H1 (cell line): ENCODE measurements at regions not wholly inside any gene's neighbourhood (a gene's known extent, or its start where the extent isn't known, plus 50 kb on each side); places are given as distances from the start of the nearest gene placed in this dataset.

Source experiments
- CTCF ChIA-PET: fragments of 300-600 bp; sonication (Branson Sonifier 250); formaldehyde crosslinking; loops from one replicate; lab custom pipeline; 2021; ENCODE audit not compliant: partially characterized antibody; lab: Charles Lee
- POLR2A ChIA-PET: fragments of 300-600 bp; sonication (Branson Sonifier 250); formaldehyde crosslinking; loops from one replicate; lab custom pipeline; 2021; ENCODE audit warnings: inconsistent platforms; ENCODE audit not compliant: partially characterized antibody; lab: Charles Lee
- DNase-seq, 2 experiments: peaks; one replicate each; pipeline versions ENCODE4 v3.0.0 to v3.0.0-alpha.2; 2010 to 2022; ENCODE audit warnings: low spot score in 2 of 2, low read depth in 1 of 2, mixed read lengths in 1 of 2
- FAIRE-seq: peaks from 2 replicates; lab custom pipeline; 2011; peaks lifted over from hg19 to GRCh38; lab: Jason Lieb, UNC
- H2AFZ ChIP-seq: 2 replicates; pipeline ENCODE4 v1.8.1; 2012; ENCODE audit warnings: low read length, inconsistent platforms
- H2AK5ac ChIP-seq: 2 replicates; pipeline ENCODE4 v1.6.1; 2013; ENCODE audit warnings: low read depth, low read length
- H2BK120ac ChIP-seq: replicated peaks from 2 replicates; pipeline ENCODE3; 2013; ENCODE audit warnings: low read depth, low read length, inconsistent platforms
- H2BK12ac ChIP-seq: 2 replicates; pipeline ENCODE4 v1.6.1; 2013; ENCODE audit warnings: low read depth, low read length
- H2BK15ac ChIP-seq: 2 replicates; pipeline ENCODE4 v1.6.1; 2013; ENCODE audit warnings: low read length
- H2BK20ac ChIP-seq: 2 replicates; pipeline ENCODE4 v1.6.1; 2013; ENCODE audit warnings: low read length
- H2BK5ac ChIP-seq: 2 replicates; pipeline ENCODE4 v1.6.1; 2013; ENCODE audit warnings: low read depth, low read length
- H3K14ac ChIP-seq: 2 replicates; pipeline ENCODE4 v1.6.1; 2013; ENCODE audit warnings: inconsistent platforms; ENCODE audit not compliant: insufficient read length
- H3K18ac ChIP-seq: 2 replicates; pipeline ENCODE4 v1.6.1; 2013; ENCODE audit warnings: low read length; ENCODE audit errors: extremely low read depth
- H3K23ac ChIP-seq: 2 replicates; pipeline ENCODE4 v1.6.1; 2013; ENCODE audit warnings: inconsistent platforms; ENCODE audit not compliant: insufficient read length
- H3K23me2 ChIP-seq: 2 replicates; pipeline ENCODE4 v1.6.1; 2013; ENCODE audit warnings: low read depth, low read length
- H3K27ac ChIP-seq: 2 replicates; pipeline ENCODE4 v1.6.1; 2011; ENCODE audit warnings: low read depth, low read length, inconsistent platforms
- H3K27me3 ChIP-seq, 4 experiments: replicated peaks in 1 of 4; 1 replicate in 1 of 4; 2 replicates in 3 of 4; pipeline versions ENCODE4 v1.6.1 to v1.8.1; 2011 to 2013; ENCODE audit warnings: low read length in 3 of 4, mild to moderate bottlenecking in 3 of 4, inconsistent platforms in 2 of 4, mixed read lengths in 2 of 4, moderate library complexity in 1 of 4; ENCODE audit not compliant: control insufficient read depth in 3 of 4, insufficient read depth in 3 of 4; ENCODE audit errors: extremely low read depth in 1 of 4
- H3K36me3 ChIP-seq, 4 experiments: 2 replicates each; pipeline versions ENCODE4 v1.6.1 to v1.8.1; 2011 to 2013; ENCODE audit warnings: mild to moderate bottlenecking in 4 of 4, low read length in 3 of 4, moderate library complexity in 2 of 4, control low read depth in 1 of 4, inconsistent platforms in 1 of 4; ENCODE audit not compliant: insufficient read depth in 4 of 4, control insufficient read depth in 2 of 4
- H3K4ac ChIP-seq: replicated peaks from 2 replicates; pipeline ENCODE3; 2013; ENCODE audit warnings: low read length, low read depth, mixed read lengths, inconsistent platforms; ENCODE audit not compliant: insufficient read length
- H3K4me1 ChIP-seq, 4 experiments: replicated peaks in 1 of 4; 1 replicate in 1 of 4; 2 replicates in 3 of 4; pipeline versions ENCODE4 v1.6.1 to v1.8.1; 2011 to 2013; ENCODE audit warnings: low read length in 3 of 4, inconsistent platforms in 2 of 4, mixed read lengths in 1 of 4; ENCODE audit not compliant: insufficient read depth in 4 of 4, control insufficient read depth in 3 of 4
- H3K4me2 ChIP-seq, 2 experiments: 2 replicates each; pipeline versions ENCODE4 v1.6.1 to v1.8.1; 2011 to 2013; ENCODE audit warnings: low read depth in 2 of 2, low read length in 2 of 2, control low read depth in 1 of 2, inconsistent platforms in 1 of 2, mild to moderate bottlenecking in 1 of 2; ENCODE audit not compliant: insufficient read depth in 1 of 2
- H3K4me3 ChIP-seq, 4 experiments: fragments of 200-600, 300-600 bp in 1 of 4; sonication (generic), shearing (Covaris generic), sonication (Bioruptor Twin) in 1 of 4; 2 replicates each; pipeline versions ENCODE4 v1.5.1 to v1.8.1; 2011 to 2016; ENCODE audit warnings: low read length in 4 of 4, low read depth in 3 of 4, control low read depth in 2 of 4, inconsistent platforms in 2 of 4, mild to moderate bottlenecking in 2 of 4, mixed read lengths in 1 of 4, moderate library complexity in 1 of 4; ENCODE audit not compliant: insufficient read depth in 2 of 4; ENCODE audit errors: extremely low read depth in 1 of 4
- H3K56ac ChIP-seq: replicated peaks from 2 replicates; pipeline ENCODE3; 2013; ENCODE audit warnings: low read depth, mild to moderate bottlenecking, mixed read lengths, low read length, inconsistent platforms; ENCODE audit not compliant: insufficient read length
- H3K79me1 ChIP-seq: 2 replicates; pipeline ENCODE4 v1.6.1; 2013; ENCODE audit warnings: low read depth, low read length, control low read depth
- H3K79me2 ChIP-seq, 2 experiments: 2 replicates each; pipeline versions ENCODE4 v1.6.1 to v1.8.1; 2012 to 2013; ENCODE audit warnings: low read length in 2 of 2, mild to moderate bottlenecking in 2 of 2, inconsistent platforms in 1 of 2; ENCODE audit not compliant: insufficient read depth in 2 of 2, control insufficient read depth in 1 of 2
- H3K9ac ChIP-seq, 4 experiments: replicated peaks in 1 of 4; 1 replicate in 1 of 4; 2 replicates in 3 of 4; pipeline versions ENCODE4 v1.6.1 to v1.8.1; 2011 to 2013; ENCODE audit warnings: low read depth in 3 of 4, low read length in 3 of 4, control low read depth in 2 of 4, mild to moderate bottlenecking in 2 of 4, moderate library complexity in 2 of 4, inconsistent platforms in 1 of 4; ENCODE audit errors: extremely low read depth in 1 of 4
- H3K9me3 ChIP-seq, 2 experiments: 2 replicates each; pipeline versions ENCODE4 v1.6.1 to v1.8.1; 2012 to 2013; ENCODE audit warnings: mild to moderate bottlenecking in 2 of 2, moderate library complexity in 2 of 2, control low read depth in 1 of 2, inconsistent platforms in 1 of 2, low read depth in 1 of 2, low read length in 1 of 2, mixed read lengths in 1 of 2; ENCODE audit not compliant: insufficient read depth in 2 of 2
- H4K20me1 ChIP-seq, 2 experiments: replicated peaks in 1 of 2; 2 replicates each; pipeline versions ENCODE3 to v1.8.1; 2011 to 2013; ENCODE audit warnings: inconsistent platforms in 2 of 2, low read length in 2 of 2, mild to moderate bottlenecking in 1 of 2; ENCODE audit not compliant: insufficient read depth in 2 of 2, control insufficient read depth in 1 of 2
- H4K5ac ChIP-seq: 2 replicates; pipeline ENCODE4 v1.6.1; 2013; ENCODE audit warnings: low read length, low read depth, mixed read lengths, inconsistent platforms; ENCODE audit not compliant: insufficient read length
- H4K8ac ChIP-seq: 2 replicates; pipeline ENCODE4 v1.8.0; 2013; ENCODE audit warnings: mild to moderate bottlenecking, moderate library complexity, low read length, inconsistent platforms; ENCODE audit not compliant: insufficient read depth; ENCODE audit errors: extremely low read depth
- H4K91ac ChIP-seq: replicated peaks from 2 replicates; pipeline ENCODE3; 2013; ENCODE audit warnings: low read length, mixed read lengths, inconsistent platforms; ENCODE audit not compliant: insufficient read length
- BRCA1 ChIP-seq: IDR thresholded peaks from 2 replicates; pipeline ENCODE4 v1.6.1; 2012; ENCODE audit warnings: low read depth, low read length, improper control_type of control experiment
- CTBP2 ChIP-seq: IDR thresholded peaks from 2 replicates; pipeline ENCODE4 v1.7.0; 2011; ENCODE audit warnings: borderline replicate concordance, mild to moderate bottlenecking, moderate library complexity, mixed read lengths, low read length; ENCODE audit not compliant: insufficient read depth, insufficient read length
- FOSL1 ChIP-seq: IDR thresholded peaks from 2 replicates; pipeline ENCODE4 v1.6.1; 2011; ENCODE audit warnings: mild to moderate bottlenecking, low read depth, low read length, moderate library complexity; ENCODE audit not compliant: insufficient read depth
- GABPA ChIP-seq: IDR thresholded peaks from 2 replicates; pipeline ENCODE4 v1.6.1; 2011; ENCODE audit warnings: mild to moderate bottlenecking, low read length, moderate library complexity, borderline replicate concordance; ENCODE audit not compliant: insufficient read depth
- RBBP5 ChIP-seq: IDR thresholded peaks from 2 replicates; pipeline ENCODE4 v1.7.1; 2012; ENCODE audit warnings: low read depth, mild to moderate bottlenecking, inconsistent platforms, low read length, moderate library complexity, borderline replicate concordance
- SP4 ChIP-seq: IDR thresholded peaks from 2 replicates; pipeline ENCODE4 v1.6.1; 2012; ENCODE audit warnings: low read length, inconsistent platforms

GRCh38 chr7:9488555-9488954, 1055.1 kb downstream of the NXPH1 start:
- Histone ChIP-seq H3K23me2 (no peaks in the 10 kb centered on the region), H3K56ac (no peak overlapping the region)
- DNase-seq = no peak
- no peak for TF ChIP-seq BRCA1
- TF ChIP-seq GABPA = no peak
- TF ChIP-seq CTBP2 = no peak
- TF ChIP-seq FOSL1 = no peak
- no peak for TF ChIP-seq RBBP5
- no peak for TF ChIP-seq SP4

More at GRCh38 chr7:9488555-9488954, 1055.1 kb downstream of the NXPH1 start:
- Histone ChIP-seq H2AK5ac (no peak overlapping the region), H4K5ac (no peak overlapping the region), H3K27me3 (no peaks in the 10 kb centered on the region), H4K91ac (no peak overlapping the region), H2BK5ac (no peak overlapping the region), H3K9ac (no peak overlapping the region), H3K79me2 (no peaks in the 10 kb centered on the region), H2AFZ (no peak overlapping the region), H2BK20ac (no peak overlapping the region), H3K4ac (no peak overlapping the region), H3K18ac (no peak overlapping the region), H3K36me3 (no peaks in the 10 kb centered on the region), H3K79me1 (no peaks in the 10 kb centered on the region), H2BK12ac (no peak overlapping the region), H2BK15ac (no peak overlapping the region), H3K14ac (no peak overlapping the region), H3K4me2 (no peak overlapping the region), H3K27ac (no peak overlapping the region), H2BK120ac (no peak overlapping the region), H3K23ac (no peak overlapping the region), H4K20me1 (no peaks in the 10 kb centered on the region), H3K4me1 (no peaks in the 10 kb centered on the region), H3K9me3 (no peaks in the 10 kb centered on the region), H4K8ac (no peak overlapping the region), H3K4me3 (no peak overlapping the region)
- FAIRE-seq = no peak
- POLR2A ChIA-PET = no interaction called here
- CTCF ChIA-PET = no interaction called here
